Glutamatergic neuron (in vitro differentiated cells): ENCODE measurements at regions not wholly inside any gene's neighbourhood (a gene's known extent, or its start where the extent isn't known, plus 50 kb on each side); places are given as distances from the start of the nearest gene placed in this dataset.

ENCODE experiments used
- DNase-seq: peaks from one replicate; pipeline ENCODE4 v3.0.0; 2022
- H3K27ac Mint-ChIP-seq: one replicate; pipeline ENCODE4 v1.8.0; 2020; ENCODE audit warnings: mild to moderate bottlenecking, mixed read lengths, inconsistent platforms; ENCODE audit not compliant: unreplicated experiment
- H3K27me3 Mint-ChIP-seq: one replicate; pipeline ENCODE4 v1.8.0; 2020; ENCODE audit warnings: mild to moderate bottlenecking, moderate library complexity, mixed read lengths, inconsistent platforms; ENCODE audit not compliant: unreplicated experiment
- H3K36me3 Mint-ChIP-seq: one replicate; pipeline ENCODE4 v1.8.0; 2020; ENCODE audit warnings: mild to moderate bottlenecking, mixed read lengths, inconsistent platforms; ENCODE audit not compliant: unreplicated experiment
- H3K4me1 Mint-ChIP-seq: one replicate; pipeline ENCODE4 v1.8.0; 2020; ENCODE audit warnings: mild to moderate bottlenecking, low read depth, mixed read lengths, inconsistent platforms; ENCODE audit not compliant: unreplicated experiment
- H3K4me3 Mint-ChIP-seq: one replicate; pipeline ENCODE4 v1.8.0; 2020; ENCODE audit warnings: mild to moderate bottlenecking, mixed read lengths, inconsistent platforms; ENCODE audit not compliant: unreplicated experiment
- H3K9me3 Mint-ChIP-seq: one replicate; pipeline ENCODE4 v1.8.0; 2020; ENCODE audit warnings: mild to moderate bottlenecking, moderate library complexity, mixed read lengths, inconsistent platforms; ENCODE audit not compliant: unreplicated experiment
- TF ChIP-seq, protein P1 (sequence below): fragments of 200-600 bp; sonication (generic); IDR thresholded peaks from one replicate; pipeline ENCODE4 v1.5.0; 2021; ENCODE audit not compliant: partially characterized antibody, unreplicated experiment

DNA sequence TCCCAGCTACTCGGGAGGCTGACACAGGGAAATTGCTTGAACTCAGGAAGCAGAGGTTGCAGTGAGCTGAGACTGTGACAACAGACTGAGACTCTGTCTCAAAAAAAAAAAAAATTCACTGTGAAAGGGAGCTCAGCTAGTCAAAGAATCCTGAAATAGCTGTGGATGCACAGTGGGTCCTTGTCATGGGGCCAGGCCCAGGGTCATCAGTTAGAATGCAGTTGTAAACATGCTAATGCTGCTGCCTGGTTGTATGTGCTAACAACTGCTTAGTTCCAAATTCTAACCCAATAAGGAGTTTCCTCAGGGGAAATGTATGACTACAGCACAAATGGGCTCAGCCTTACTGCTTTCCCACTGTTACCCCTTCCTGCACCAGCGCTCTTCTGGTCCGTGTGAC lies 84.0 kb downstream of the PALM2AKAP2 start:
- Mint-ChIP-seq H3K36me3 (no peaks in the 10 kb centered on the region), H3K4me1 (peaks cover 10% of the 10 kb centered on the region), H3K9me3 (no peaks in the 10 kb centered on the region), H3K27ac (no peak overlapping the region), H3K4me3 (no peak overlapping the region), H3K27me3 (no peaks in the 10 kb centered on the region)
- TF ChIP-seq, protein P1, sequence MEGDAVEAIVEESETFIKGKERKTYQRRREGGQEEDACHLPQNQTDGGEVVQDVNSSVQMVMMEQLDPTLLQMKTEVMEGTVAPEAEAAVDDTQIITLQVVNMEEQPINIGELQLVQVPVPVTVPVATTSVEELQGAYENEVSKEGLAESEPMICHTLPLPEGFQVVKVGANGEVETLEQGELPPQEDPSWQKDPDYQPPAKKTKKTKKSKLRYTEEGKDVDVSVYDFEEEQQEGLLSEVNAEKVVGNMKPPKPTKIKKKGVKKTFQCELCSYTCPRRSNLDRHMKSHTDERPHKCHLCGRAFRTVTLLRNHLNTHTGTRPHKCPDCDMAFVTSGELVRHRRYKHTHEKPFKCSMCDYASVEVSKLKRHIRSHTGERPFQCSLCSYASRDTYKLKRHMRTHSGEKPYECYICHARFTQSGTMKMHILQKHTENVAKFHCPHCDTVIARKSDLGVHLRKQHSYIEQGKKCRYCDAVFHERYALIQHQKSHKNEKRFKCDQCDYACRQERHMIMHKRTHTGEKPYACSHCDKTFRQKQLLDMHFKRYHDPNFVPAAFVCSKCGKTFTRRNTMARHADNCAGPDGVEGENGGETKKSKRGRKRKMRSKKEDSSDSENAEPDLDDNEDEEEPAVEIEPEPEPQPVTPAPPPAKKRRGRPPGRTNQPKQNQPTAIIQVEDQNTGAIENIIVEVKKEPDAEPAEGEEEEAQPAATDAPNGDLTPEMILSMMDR: no peak
- DNase-seq: no peak

DNA sequence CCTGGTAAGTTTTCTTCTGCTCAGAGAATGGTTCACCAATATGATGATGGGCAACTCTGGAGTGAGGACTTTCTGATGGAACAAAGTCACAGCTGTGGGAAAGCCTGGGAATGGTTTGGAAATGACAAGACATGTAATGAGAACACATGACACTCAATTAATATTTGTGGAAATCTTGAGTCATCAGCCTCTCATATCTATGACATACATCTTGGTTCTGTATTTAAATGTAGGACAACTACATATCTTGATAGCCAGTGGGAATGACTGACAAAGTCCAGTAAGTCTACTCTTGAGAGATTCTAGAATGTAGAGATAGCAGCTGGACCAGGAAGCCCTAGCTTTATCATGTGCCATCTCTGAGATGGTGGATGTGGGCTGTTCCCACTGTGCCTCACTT lies 85.5 kb downstream of the PALM2AKAP2 start:
- no peak overlapping the region for H3K4me3 Mint-ChIP-seq

DNA sequence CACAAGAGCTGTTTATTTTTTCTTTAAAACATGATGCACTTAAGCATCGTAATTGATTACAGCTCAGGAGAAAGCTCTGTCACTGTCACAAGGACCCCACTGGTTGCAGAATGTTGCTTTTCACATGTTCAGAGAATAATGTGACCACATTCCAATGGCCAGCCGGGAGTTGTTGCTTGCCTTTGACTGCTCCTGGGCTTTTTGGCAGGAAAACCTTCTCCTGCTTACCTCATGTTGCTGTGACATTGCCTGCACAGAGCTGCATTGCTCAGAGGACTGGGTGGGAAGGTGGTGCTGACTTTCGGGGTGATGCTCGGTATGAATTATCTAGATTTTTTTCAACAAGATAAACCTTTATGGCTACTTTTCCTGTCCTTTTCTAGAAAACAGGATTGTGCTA lies 88.2 kb downstream of the PALM2AKAP2 start:
- Mint-ChIP-seq H3K27ac (no peak overlapping the region), H3K36me3 (no peaks in the 10 kb centered on the region), H3K9me3 (no peaks in the 10 kb centered on the region), H3K4me1 (peaks cover 10% of the 10 kb centered on the region), H3K4me3 (no peak overlapping the region), H3K27me3 (peaks cover 2% of the 10 kb centered on the region)
- TF ChIP-seq, protein P1: no peak
- DNase-seq: no peak

More for the DNA sequence above, 85.5 kb downstream of the PALM2AKAP2 start:
- Mint-ChIP-seq H3K9me3 (no peaks in the 10 kb centered on the region), H3K4me1 (peaks cover 10% of the 10 kb centered on the region), H3K27me3 (peaks cover 2% of the 10 kb centered on the region), H3K27ac (no peak overlapping the region), H3K36me3 (no peaks in the 10 kb centered on the region)
- TF ChIP-seq, protein P1: no peak
- no peak for DNase-seq

DNA sequence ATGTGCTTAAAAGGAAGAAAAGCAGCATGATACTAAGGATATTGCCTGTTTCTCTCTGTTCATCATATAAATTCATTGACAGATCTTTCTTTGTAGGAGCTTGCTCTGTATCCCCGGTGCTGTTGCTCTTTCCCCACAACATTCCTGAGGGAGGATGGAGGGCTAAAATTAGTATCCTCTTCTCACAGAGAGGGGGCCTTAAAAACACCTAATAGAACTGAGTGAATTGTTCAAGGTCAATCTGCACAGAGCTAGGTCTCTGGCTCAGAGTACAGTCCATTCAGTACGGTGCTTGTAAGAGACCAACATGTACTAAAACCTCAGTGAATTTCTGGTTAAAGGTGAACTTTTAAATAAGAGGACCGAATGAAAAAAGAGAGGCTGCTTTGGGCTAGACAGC lies 88.7 kb downstream of the PALM2AKAP2 start:
- DNase-seq: no peak
- TF ChIP-seq, protein P1: no peak
- H3K27ac Mint-ChIP-seq: no peak overlapping the region
- no peaks in the 10 kb centered on the region for H3K36me3 Mint-ChIP-seq
- peaks cover 10% of the 10 kb centered on the region for H3K4me1 Mint-ChIP-seq
- H3K27me3 Mint-ChIP-seq: peaks cover 2% of the 10 kb centered on the region
- no peaks in the 10 kb centered on the region for H3K9me3 Mint-ChIP-seq
- no peak overlapping the region for H3K4me3 Mint-ChIP-seq

DNA sequence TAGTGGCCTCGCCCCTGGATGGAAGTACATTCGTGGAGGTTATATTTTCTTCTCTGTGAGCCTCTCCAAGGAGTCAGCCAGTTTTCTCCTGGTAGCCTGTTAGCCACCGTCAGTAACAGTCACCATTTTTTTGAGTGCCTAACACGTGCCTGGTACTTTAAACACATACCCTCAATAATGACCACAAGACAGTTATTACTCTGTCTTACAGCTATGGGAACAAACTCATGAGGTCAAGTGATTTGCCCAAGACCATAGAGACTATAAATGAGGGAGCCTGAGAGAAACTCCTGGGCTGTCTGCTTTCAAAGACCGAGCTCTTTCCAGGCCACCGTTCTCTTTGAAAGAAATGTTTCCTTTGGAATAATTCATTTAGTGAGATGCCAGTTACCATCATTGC lies 90.4 kb downstream of the PALM2AKAP2 start:
- no peak for DNase-seq
- no peak overlapping the region for H3K4me3 Mint-ChIP-seq
- no peaks in the 10 kb centered on the region for H3K9me3 Mint-ChIP-seq
- H3K27me3 Mint-ChIP-seq: peaks cover 2% of the 10 kb centered on the region
- H3K36me3 Mint-ChIP-seq: no peaks in the 10 kb centered on the region
- H3K27ac Mint-ChIP-seq: no peak overlapping the region
- peaks cover 10% of the 10 kb centered on the region for H3K4me1 Mint-ChIP-seq
- TF ChIP-seq, protein P1: no peak
